SKM-1 treated with dmso at 0.1 percent for 144 hours (cell line): ENCODE measurements at regions not wholly inside any gene's neighbourhood (a gene's known extent, or its start where the extent isn't known, plus 50 kb on each side); places are given as distances from the start of the nearest gene placed in this dataset.

Experiments
- DNase-seq: peaks from one replicate; lab custom pipeline; 2025; ENCODE audit not compliant: unreplicated experiment; lab: John Stamatoyannopoulos, UW

DNA sequence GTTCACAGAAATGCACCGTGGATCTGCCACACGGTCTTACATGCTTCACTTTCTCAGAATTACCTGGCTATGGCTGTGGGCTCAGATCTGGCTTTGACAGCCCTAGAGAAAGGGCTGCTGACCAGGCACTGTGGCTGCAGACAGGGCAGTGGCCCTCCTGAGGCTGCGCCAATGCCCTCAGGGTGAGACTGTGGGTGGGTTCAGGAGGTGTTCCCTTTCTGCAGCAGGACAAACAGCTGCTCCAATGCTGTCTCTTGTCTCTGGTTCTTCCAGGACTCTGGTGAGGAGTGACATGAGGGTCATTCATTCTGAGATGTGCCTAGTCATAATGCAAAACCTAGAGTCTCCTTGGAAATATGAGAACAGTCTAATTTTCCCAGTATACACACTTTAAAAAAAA, 90.5 kb upstream of the SMIM21 start:
- DNase-seq: no peak

- no peak for DNase-seq
Measured at GRCh38 chr18:75517286-75517685, 89.8 kb upstream of the SMIM21 start.

- no peak for DNase-seq
Measured at GRCh38 chr18:75507636-75508035, 80.1 kb upstream of the SMIM21 start.

GRCh38 chr18:75506913-75507312, 79.4 kb upstream of the SMIM21 start:
- DNase-seq: no peak

GRCh38 chr18:75504469-75504868, 77.0 kb upstream of the SMIM21 start:
- DNase-seq: no peak

DNA sequence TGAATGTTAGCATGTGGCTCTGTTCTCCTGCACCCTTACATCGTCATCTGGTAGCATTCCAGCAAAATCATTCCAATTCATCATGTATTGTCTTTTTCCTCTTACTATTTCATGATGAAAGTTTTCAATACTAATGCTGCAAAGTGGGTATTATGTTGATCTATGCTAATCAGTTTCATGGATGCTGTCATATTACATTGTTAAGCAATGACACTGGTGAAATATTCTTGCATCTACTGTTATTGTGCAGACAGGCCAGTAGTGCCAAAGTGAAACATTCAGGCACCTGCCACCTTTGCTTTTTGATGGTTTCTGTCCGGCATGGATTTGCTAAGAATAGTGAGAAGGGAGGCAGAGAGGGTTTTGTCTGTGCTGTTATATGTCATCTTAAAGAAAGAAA, 76.1 kb upstream of the SMIM21 start:
- DNase-seq: no peak

- no peak for DNase-seq
Measured at GRCh38 chr18:75502286-75502685, 74.8 kb upstream of the SMIM21 start.

- no peak for DNase-seq
Measured at GRCh38 chr18:75500545-75500944, 73.0 kb upstream of the SMIM21 start.

DNA sequence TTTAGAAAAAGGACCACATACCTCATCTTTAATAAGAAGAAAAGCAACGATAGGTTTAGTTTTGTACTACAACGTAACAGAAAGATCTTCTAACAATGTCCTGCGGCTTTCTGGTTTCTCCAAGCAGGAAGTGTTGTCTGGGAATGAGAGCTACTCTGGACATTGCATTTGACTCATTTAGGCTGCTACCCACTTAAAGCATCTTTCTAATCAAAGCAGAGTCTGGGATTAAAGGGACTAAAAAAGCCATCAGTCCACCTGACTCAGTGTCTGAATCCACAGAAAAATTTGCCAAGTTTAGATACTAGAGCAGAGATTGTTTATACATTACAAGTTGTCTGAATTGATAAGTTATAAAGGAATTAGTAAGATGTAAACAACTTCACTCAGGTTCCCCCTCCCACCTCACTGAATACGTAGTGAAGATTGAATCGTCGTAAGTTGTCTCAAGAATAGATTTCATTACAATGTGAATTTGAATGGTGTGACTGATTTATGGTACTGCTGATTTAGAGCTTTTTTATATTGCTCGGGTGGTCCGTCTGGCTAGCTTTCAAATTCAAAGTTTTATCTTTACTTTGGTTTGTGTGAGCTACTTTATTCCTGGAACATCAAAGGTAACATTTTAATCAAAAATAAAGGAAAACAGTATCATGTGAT, 70.2 kb upstream of the SMIM21 start:
- DNase-seq: no peak

- DNase-seq: no peak
Measured at GRCh38 chr18:75496151-75496550, 68.6 kb upstream of the SMIM21 start.

GRCh38 chr18:75492852-75493251, 65.3 kb upstream of the SMIM21 start:
- DNase-seq: no peak

GRCh38 chr18:75491361-75491760, 63.9 kb upstream of the SMIM21 start:
- DNase-seq: no peak

- no peak for DNase-seq
Measured at GRCh38 chr18:75489493-75490190, 62.1 kb upstream of the SMIM21 start.

GRCh38 chr18:75483662-75484061, 56.2 kb upstream of the SMIM21 start:
- DNase-seq: no peak

DNA sequence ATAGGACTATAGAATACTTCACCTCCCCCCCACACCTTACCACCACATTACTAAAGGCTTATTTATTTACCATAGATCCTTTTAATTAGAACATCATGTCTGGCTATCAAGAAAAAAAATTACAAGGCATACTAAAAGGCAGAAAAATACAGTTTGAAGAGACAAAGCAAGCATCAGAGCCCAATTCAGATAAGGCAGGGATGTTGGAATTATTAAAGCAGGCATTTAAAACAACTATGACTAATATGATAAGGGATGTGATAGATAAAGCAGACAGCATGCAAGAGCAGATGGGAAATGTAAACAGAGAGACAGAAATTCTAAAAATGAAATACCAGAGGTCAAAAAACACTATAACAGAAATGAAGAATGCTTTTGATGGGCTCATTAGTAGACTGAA, 55.4 kb upstream of the SMIM21 start:
- DNase-seq: no peak

DNA sequence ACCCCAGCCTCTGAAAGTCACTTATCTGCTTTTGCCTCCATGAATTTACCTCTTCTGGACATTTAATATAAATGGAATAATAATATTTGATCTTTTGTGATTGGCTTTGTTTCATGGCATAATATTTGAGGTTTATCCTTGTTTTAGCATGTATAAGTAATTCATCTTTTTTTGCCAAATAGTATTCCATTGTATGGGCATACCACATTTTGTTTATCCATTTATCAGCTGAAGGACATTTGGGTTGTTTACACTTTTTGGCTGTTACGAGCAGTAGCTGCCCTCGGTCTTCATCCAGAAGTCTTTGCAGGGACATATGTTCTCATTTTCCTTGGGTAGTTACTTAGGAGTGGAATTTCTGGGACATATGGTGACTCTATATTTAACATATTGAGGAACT, 53.0 kb upstream of the SMIM21 start:
- no peak for DNase-seq

- peak; percentile 40 for DNase-seq
Measured at GRCh38 chr18:75478996-75479880, 51.7 kb upstream of the SMIM21 start.

DNA sequence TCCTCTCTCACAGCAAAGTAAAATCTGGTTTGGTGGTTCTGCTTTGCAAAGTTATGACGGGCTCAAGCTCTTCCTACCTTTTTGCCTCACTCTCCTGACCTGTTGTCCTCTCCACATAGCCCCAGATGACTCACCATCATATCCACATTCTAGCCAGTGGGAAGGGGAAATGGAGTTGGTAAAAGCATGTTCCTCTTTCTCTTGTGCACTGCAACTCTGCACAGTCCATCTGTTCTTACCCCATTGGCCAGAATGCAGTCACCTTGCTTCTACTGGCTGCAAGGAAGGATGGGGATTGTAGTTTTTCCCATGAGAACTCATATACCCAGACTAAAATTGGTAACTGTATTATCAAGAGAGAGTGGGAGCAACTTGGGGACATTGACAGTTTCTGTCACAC, 50.4 kb upstream of the SMIM21 start:
- peak; percentile 93 for DNase-seq
